Muscle of back (tissue), 3 donors: ENCODE measurements at regions not wholly inside any gene's neighbourhood (a gene's known extent, or its start where the extent isn't known, plus 50 kb on each side); places are given as distances from the start of the nearest gene placed in this dataset.
"Not testable (repeated sequence)": the region's sequence is repeated elsewhere in the genome, so short reads cannot be mapped to it uniquely, and the experiment has no call there.

Experiments
- DNase-seq, 3 donors: peaks; one replicate each; pipeline versions ENCODE4 v3.0.0 to v3.0.0-alpha.2; 2013

DNA sequence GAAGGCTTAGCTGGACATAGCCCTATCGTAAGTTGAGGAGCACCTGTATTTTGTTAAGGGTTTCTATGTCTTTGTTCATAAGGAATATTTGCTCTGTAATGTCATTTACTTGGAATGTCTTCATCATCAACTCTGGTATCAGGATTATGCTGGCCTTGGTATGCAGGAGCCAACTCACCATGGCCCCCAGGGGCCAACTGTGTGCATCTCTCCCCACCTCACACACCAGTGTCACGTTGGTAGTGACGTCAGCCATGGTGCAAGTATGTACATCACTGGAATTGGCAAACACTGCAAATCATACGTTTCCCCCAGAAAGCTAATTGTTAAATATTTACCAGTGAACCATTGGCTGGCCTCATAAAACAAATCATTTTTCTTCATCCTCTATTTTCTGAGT is 70.8 kb downstream of the YTHDF1 start:
- no peak for DNase-seq

- DNase-seq: no peak
Observed at GRCh38 chr20:63142933-63143332, 73.0 kb downstream of the YTHDF1 start.

DNA sequence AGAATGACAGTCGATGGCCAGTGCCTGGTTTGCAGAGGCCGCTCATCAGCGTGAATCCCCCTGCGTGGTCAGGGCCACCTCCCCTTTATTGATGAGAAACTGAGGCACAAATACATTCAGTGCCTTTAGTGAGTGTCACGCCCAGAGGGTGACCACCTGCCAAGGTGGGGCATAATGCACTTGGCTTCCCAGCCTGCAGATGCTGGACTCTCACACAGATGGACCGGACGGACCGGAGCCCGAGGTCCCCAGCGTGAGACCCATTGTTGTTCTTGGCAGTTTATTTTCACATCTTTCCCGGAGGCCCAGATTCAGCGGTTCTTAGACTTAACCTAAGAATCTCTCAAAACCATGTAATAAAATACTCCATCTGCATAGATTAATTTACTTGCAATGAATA is 74.4 kb downstream of the YTHDF1 start:
- no peak for DNase-seq

GRCh38 chr20:63140514-63141433 is 75.2 kb downstream of the YTHDF1 start:
- no peak for DNase-seq

- no peak for DNase-seq
Observed at GRCh38 chr20:63139837-63140236, 76.1 kb downstream of the YTHDF1 start.

DNA sequence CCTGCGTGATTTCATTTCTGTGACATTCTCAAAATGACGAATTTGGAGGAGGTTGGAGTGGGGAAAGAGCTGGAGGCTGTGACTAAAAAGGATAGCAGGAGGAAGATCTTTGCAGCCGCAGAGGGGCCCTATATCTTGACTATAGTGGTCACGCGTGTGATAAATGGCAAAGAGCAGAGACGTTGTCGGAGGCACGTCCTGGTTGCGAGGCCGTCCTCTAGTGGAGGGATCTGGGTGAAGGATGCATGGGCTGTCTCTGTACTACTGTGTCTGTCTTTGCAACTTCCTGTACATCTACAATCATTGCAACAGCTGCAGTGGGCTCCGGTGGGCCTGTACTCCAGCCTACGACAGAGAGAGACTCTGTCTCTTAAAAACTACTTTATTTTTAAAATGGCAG is 76.6 kb downstream of the YTHDF1 start:
- DNase-seq: no peak

DNA sequence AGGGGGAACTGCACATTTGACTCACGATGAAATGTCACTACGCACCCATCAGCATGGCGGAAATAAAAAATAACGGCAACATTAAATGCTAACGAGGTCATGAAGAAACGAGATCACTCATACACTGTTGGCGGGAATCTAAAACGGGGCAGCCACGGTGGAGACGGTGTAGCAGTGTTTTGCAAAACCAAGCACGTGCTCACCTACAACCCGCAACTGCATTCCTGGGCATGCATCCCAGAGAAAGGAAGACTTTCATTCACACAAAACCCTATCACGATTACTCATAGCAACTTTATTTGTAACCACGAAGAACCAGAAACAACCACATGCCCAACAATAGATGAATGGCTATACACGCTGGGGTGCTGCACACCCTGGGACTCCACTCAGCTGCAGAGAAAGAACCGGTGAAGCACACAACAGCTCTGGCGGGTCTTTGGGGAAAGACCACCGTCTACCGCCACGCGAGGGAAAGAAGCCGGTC is 77.0 kb downstream of the YTHDF1 start:
- no peak for DNase-seq

GRCh38 chr20:63137851-63138415 is 78.0 kb downstream of the YTHDF1 start:
- no peak for DNase-seq

DNA sequence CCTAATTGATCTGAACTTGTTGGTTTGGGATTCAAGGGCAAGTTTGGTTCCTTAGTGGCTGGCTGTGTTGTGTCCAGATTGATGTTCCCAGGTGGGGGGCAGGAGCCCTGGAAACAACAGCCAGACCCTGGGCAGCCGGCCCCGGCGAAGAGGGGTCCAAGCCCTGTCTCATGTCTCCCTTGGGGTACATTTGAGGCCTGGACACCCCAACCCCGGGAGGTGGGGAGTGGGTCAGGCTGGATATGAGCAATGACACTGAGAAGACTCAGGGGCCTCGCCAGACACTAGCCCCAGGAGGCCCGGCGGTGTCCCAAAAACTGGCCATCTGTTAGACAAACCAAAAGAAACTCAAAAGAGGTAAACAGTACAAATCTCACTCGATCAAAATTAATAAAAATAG is 79.6 kb downstream of the YTHDF1 start:
- no peak for DNase-seq

DNA sequence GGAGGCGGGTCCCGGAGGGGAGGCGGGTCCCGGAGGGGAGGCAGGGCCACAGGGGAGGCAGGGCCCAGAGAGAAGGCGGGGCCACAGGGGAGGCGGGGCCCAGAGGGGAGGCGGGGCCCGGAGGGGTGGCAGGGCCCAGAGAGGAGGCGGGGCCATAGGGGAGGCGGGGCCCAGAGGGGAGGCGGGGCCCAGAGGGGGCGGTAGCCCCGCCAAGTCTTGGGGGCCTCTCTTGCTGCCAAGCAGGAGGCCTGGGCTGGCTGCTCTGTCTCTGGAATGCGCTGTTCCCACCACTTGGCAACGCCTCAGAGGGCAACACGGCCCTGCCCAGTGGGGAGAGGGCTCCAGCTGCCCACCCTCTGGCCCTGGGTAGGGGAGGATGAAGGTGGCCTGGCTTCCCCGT is 80.5 kb downstream of the YTHDF1 start:
- no peak for DNase-seq

GRCh38 chr20:63134711-63135361 is 81.1 kb downstream of the YTHDF1 start:
- not testable (repeated sequence) for DNase-seq

DNA sequence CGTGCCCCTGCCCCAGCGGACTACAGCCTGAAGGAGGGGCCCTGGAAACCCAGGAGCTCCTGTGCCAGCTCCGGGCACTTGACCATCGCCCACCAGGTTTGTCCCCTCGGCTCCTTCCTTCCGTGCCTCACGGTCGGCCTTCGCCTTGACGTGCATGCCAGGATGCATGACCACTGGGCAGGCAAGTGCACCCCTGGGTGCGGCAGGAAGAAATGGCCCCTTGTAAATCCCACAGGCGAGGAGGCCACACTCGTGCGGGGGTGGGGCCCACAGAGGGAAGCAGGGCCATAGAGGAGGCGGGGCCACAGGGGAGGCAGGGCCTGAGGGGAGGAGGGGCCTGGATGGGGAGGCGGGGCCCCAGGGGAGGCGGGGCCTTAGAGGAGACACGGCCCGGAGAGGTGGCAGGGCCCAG is 81.7 kb downstream of the YTHDF1 start:
- no peak for DNase-seq

DNA sequence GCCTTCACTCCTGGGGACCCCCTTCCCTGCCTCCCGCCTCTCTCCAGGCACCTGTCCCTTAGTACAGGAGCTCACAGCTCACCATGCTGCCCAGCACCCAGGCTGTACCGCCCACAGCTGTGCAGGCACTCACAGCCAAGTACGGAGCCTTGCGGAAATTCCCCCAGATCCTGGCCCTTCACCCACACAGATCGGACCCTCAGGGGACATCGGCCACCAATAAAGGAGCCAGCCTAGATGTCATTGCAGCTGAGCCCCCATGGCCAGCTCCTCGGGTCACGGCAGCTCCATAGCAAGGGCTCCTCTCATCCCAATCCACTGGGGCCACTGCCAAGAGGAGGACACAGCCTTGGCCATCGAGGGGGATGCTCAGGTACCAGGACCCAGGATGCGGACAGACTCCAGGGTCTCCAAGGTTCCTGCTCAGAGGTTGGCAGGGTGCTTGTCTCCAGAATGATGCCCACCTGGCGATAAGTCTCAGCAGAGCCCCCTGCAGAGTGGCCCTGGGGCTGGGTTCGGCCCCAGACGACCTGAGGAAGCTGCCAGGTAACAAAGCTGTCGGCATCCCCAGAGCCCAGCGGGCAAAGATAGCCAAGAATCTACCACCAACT is 82.3 kb downstream of the YTHDF1 start:
- no peak for DNase-seq

- DNase-seq: no peak
Observed at GRCh38 chr20:63132715-63133471, 83.0 kb downstream of the YTHDF1 start.

GRCh38 chr20:63132131-63132714 is 83.7 kb downstream of the YTHDF1 start:
- DNase-seq: no peak

DNA sequence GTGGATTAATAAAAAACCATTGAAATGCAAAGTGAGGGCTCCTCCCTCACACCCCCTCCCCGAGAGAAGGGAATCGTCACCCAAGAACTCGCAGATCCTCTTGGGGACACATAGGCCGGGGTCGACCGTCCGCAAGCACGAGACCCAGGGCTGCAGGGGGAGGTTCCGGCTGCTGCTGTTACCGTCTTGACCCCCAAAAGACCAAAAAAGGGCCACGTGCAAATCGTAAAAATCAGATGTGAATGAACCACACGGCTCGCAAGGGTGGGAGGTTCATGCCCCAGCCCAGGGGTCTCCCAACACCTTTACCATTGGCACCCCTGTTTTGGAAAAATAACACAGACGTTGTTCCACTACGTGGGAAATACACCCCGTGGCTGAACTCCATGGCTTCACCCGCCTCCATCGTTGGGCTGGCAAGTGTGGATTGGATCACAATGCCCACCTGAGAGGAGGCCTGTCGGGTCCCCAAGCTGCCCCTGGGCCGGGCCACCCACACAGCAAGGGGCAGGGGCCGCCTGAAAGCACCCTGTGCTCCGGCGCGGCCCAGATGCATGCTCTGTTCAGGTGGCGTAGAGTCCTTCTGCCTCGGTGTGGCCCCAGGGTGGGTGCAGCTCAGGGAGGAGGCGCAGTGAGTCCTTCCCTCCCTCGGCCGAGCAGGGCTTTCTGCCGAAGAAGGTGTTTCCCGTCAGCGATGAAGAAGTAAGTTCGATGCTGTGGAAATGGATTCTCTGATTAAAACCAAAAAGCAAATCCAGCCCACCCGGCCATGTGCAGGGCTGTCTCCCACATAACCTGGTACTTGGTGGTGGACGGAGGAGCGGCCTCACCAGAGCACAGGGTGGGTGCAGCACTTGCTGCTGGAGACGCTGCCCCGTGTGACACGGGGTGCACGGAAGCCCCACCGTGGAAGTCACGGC is 85.0 kb downstream of the YTHDF1 start:
- no peak for DNase-seq

DNA sequence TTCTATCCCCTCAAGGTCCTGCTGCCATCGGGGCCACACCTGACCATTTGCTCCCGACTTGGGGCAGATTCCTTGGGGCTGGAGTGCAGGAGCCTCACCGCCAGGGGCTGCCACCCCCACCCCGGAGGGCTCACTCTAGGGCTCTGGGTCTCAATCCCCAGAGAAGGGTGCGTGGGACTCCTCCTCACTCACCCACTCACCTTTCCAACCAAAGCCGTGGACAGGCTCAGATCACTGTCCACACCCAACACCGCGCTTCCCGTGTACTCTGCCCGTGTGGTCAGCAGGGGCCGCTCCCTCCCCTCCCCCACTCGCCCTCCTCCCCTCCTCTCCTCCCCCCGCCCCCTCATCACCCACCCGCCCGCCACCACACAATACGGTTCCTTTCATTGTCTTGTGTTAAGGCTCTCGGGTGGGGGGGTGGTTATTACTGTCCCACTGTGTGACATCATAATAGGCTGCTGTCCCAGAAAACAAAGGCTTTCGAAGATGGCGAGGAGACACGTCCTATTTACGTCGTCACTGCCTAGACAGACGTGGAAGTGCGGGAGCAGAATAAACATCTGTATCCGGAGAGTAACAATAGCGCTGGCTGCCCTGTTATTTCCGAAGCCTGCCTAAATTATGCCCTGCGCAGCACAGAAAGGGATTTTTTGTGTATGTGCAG is 85.8 kb downstream of the YTHDF1 start:
- peak in 1 of 3 donors; percentile 31 for DNase-seq

- DNase-seq: no peak
Observed at GRCh38 chr20:63129376-63129965, 86.5 kb downstream of the YTHDF1 start.

GRCh38 chr20:63128956-63129355 is 87.0 kb downstream of the YTHDF1 start:
- DNase-seq: no peak
